Activated CD4-positive, alpha-beta T cell treated with anti-CD3 and anti-CD28 coated beads, Interleukin-2, amount 10 ng/mL, durations not matched to agents 24 days and 14 days (primary cell): ENCODE measurements at regions not wholly inside any gene's neighbourhood (a gene's known extent, or its start where the extent isn't known, plus 50 kb on each side); places are given as distances from the start of the nearest gene placed in this dataset.

Source experiments
- DNase-seq: peaks from one replicate; pipeline ENCODE4 v3.0.0; 2022
- H3K27ac Mint-ChIP-seq: one replicate; pipeline ENCODE4 v1.8.0; 2022; ENCODE audit warnings: mild to moderate bottlenecking, mixed read lengths
- H3K27me3 Mint-ChIP-seq: one replicate; pipeline ENCODE4 v1.8.0; 2022; ENCODE audit warnings: mixed read lengths
- H3K36me3 Mint-ChIP-seq: one replicate; pipeline ENCODE4 v1.8.0; 2022; ENCODE audit warnings: low read depth, mild to moderate bottlenecking, mixed read lengths
- H3K4me1 Mint-ChIP-seq: one replicate; pipeline ENCODE4 v1.8.0; 2021; ENCODE audit warnings: mixed read lengths
- H3K4me3 Mint-ChIP-seq: one replicate; pipeline ENCODE4 v1.8.0; 2022; ENCODE audit warnings: mild to moderate bottlenecking, moderate library complexity, mixed read lengths
- H3K9me3 Mint-ChIP-seq: one replicate; pipeline ENCODE4 v1.8.0; 2021; ENCODE audit warnings: mixed read lengths
- intact Hi-C: fragments of 100-400 bp; cut with micrococcal nuclease; formaldehyde crosslinking; loops from one replicate; pipeline ENCODE4 v1.15.1; 2023

GRCh38 chr13:80444240-80445015 lies 103.5 kb upstream of the SPRY2 start:
- H3K9me3 Mint-ChIP-seq, result no peaks in the 10 kb centered on the region
- no peaks in the 10 kb centered on the region for H3K27me3 Mint-ChIP-seq
- no peaks in the 10 kb centered on the region for H3K4me1 Mint-ChIP-seq
- no peak overlapping the region for H3K27ac Mint-ChIP-seq
- no peaks in the 10 kb centered on the region for H3K36me3 Mint-ChIP-seq
- intact Hi-C loops, result no loop called here
- H3K4me3 Mint-ChIP-seq, result no peak overlapping the region
- no peak for DNase-seq

- Mint-ChIP-seq H3K27ac (no peak overlapping the region), H3K4me1 (no peaks in the 10 kb centered on the region), H3K36me3 (no peaks in the 10 kb centered on the region), H3K4me3 (no peak overlapping the region), H3K9me3 (no peaks in the 10 kb centered on the region), H3K27me3 (no peaks in the 10 kb centered on the region)
- intact Hi-C loops, result no loop called here
- DNase-seq, result no peak
These were observed 101.7 kb upstream of the SPRY2 start for GRCh38 chr13:80442609-80443008.

- DNase-seq, result no peak
- intact Hi-C loops, result no loop called here
- H3K9me3 Mint-ChIP-seq, result no peaks in the 10 kb centered on the region
- H3K4me3 Mint-ChIP-seq, result no peak overlapping the region
- no peaks in the 10 kb centered on the region for H3K27me3 Mint-ChIP-seq
- no peaks in the 10 kb centered on the region for H3K4me1 Mint-ChIP-seq
- H3K36me3 Mint-ChIP-seq, result no peaks in the 10 kb centered on the region
- H3K27ac Mint-ChIP-seq, result no peak overlapping the region
These were observed 101.0 kb upstream of the SPRY2 start for GRCh38 chr13:80441968-80442367.

GRCh38 chr13:80438521-80438920 lies 97.6 kb upstream of the SPRY2 start:
- Mint-ChIP-seq H3K9me3 (no peaks in the 10 kb centered on the region), H3K4me1 (no peaks in the 10 kb centered on the region), H3K27ac (no peak overlapping the region), H3K36me3 (no peaks in the 10 kb centered on the region), H3K4me3 (no peak overlapping the region), H3K27me3 (no peaks in the 10 kb centered on the region)
- intact Hi-C loops, result no loop called here
- no peak for DNase-seq

GRCh38 chr13:80437231-80437630 lies 96.3 kb upstream of the SPRY2 start:
- Mint-ChIP-seq H3K27ac (no peak overlapping the region), H3K36me3 (no peaks in the 10 kb centered on the region), H3K9me3 (no peaks in the 10 kb centered on the region), H3K4me3 (no peak overlapping the region), H3K4me1 (no peaks in the 10 kb centered on the region), H3K27me3 (no peaks in the 10 kb centered on the region)
- intact Hi-C loops, result no loop called here
- no peak for DNase-seq

GRCh38 chr13:80436571-80437169 lies 95.7 kb upstream of the SPRY2 start:
- Mint-ChIP-seq H3K4me3 (no peak overlapping the region), H3K4me1 (no peaks in the 10 kb centered on the region), H3K27me3 (no peaks in the 10 kb centered on the region), H3K9me3 (no peaks in the 10 kb centered on the region), H3K36me3 (no peaks in the 10 kb centered on the region), H3K27ac (no peak overlapping the region)
- no peak for DNase-seq
- intact Hi-C loops, result no loop called here

GRCh38 chr13:80430561-80430960 lies 89.6 kb upstream of the SPRY2 start:
- Mint-ChIP-seq H3K4me3 (no peak overlapping the region), H3K9me3 (no peaks in the 10 kb centered on the region), H3K27ac (no peak overlapping the region), H3K27me3 (no peaks in the 10 kb centered on the region), H3K36me3 (no peaks in the 10 kb centered on the region), H3K4me1 (no peaks in the 10 kb centered on the region)
- no peak for DNase-seq
- intact Hi-C loops, result no loop called here

- Mint-ChIP-seq H3K4me3 (no peak overlapping the region), H3K9me3 (no peaks in the 10 kb centered on the region), H3K36me3 (no peaks in the 10 kb centered on the region), H3K27ac (no peak overlapping the region), H3K27me3 (no peaks in the 10 kb centered on the region), H3K4me1 (no peaks in the 10 kb centered on the region)
- DNase-seq, result no peak
- intact Hi-C loops, result no loop called here
These were observed 87.6 kb upstream of the SPRY2 start for GRCh38 chr13:80428349-80429096.

GRCh38 chr13:80419416-80419815 lies 78.5 kb upstream of the SPRY2 start:
- Mint-ChIP-seq H3K27ac (no peak overlapping the region), H3K4me3 (no peak overlapping the region), H3K9me3 (peaks cover 11% of the 10 kb centered on the region), H3K36me3 (no peaks in the 10 kb centered on the region), H3K4me1 (no peaks in the 10 kb centered on the region), H3K27me3 (no peaks in the 10 kb centered on the region)
- intact Hi-C loops, result no loop called here
- no peak for DNase-seq

- no peak overlapping the region for H3K4me3 Mint-ChIP-seq
- intact Hi-C loops, result no loop called here
- H3K9me3 Mint-ChIP-seq, result no peaks in the 10 kb centered on the region
- no peaks in the 10 kb centered on the region for H3K27me3 Mint-ChIP-seq
- no peak for DNase-seq
- no peaks in the 10 kb centered on the region for H3K4me1 Mint-ChIP-seq
- H3K36me3 Mint-ChIP-seq, result no peaks in the 10 kb centered on the region
- H3K27ac Mint-ChIP-seq, result no peak overlapping the region
These were observed 72.7 kb upstream of the SPRY2 start for GRCh38 chr13:80413611-80414010.

- Mint-ChIP-seq H3K27me3 (no peaks in the 10 kb centered on the region), H3K4me3 (no peak overlapping the region), H3K36me3 (no peaks in the 10 kb centered on the region)
These were observed 67.3 kb upstream of the SPRY2 start for GRCh38 chr13:80408270-80408669.

GRCh38 chr13:80400865-80401426 lies 60.0 kb upstream of the SPRY2 start:
- no peaks in the 10 kb centered on the region for H3K36me3 Mint-ChIP-seq
- peaks cover 7% of the 10 kb centered on the region for H3K4me1 Mint-ChIP-seq
- intact Hi-C loops, result no loop called here
- H3K27me3 Mint-ChIP-seq, result no peaks in the 10 kb centered on the region
- peaks cover 14% of the 10 kb centered on the region for H3K9me3 Mint-ChIP-seq
- no peak for DNase-seq
- H3K4me3 Mint-ChIP-seq, result no peak overlapping the region
- no peak overlapping the region for H3K27ac Mint-ChIP-seq

More at GRCh38 chr13:80408270-80408669, 67.3 kb upstream of the SPRY2 start:
- DNase-seq, result no peak
- intact Hi-C loops, result no loop called here
- Mint-ChIP-seq H3K9me3 (peaks cover 25% of the 10 kb centered on the region), H3K4me1 (no peaks in the 10 kb centered on the region), H3K27ac (no peak overlapping the region)

- no peak overlapping the region for H3K27ac Mint-ChIP-seq
- H3K36me3 Mint-ChIP-seq, result no peaks in the 10 kb centered on the region
- H3K4me3 Mint-ChIP-seq, result no peak overlapping the region
- intact Hi-C loops, result no loop called here
- H3K9me3 Mint-ChIP-seq, result peaks cover 11% of the 10 kb centered on the region
- no peaks in the 10 kb centered on the region for H3K27me3 Mint-ChIP-seq
- H3K4me1 Mint-ChIP-seq, result peaks cover 7% of the 10 kb centered on the region
- DNase-seq, result no peak
These were observed 59.4 kb upstream of the SPRY2 start for GRCh38 chr13:80400164-80400864.
